Keratinocyte (primary cell): ENCODE measurements at regions not wholly inside any gene's neighbourhood (a gene's known extent, or its start where the extent isn't known, plus 50 kb on each side); places are given as distances from the start of the nearest gene placed in this dataset.

Experiments used
- CTCF ChIP-seq, 3 experiments: IDR thresholded peaks in 1 of 3; conservative IDR thresholded peaks in 1 of 3; optimal IDR thresholded peaks in 1 of 3; 2 replicates in 2 of 3; 3 replicates in 1 of 3; pipeline versions ENCODE3 to v1.5.1; 2011; ENCODE audit warnings: low read length in 3 of 3, mild to moderate bottlenecking in 3 of 3, moderate library complexity in 2 of 3, control low read depth in 1 of 3, inconsistent platforms in 1 of 3; ENCODE audit not compliant: insufficient read depth in 2 of 3; ENCODE audit errors: extremely low read depth in 1 of 3
- EZH2 ChIP-seq: IDR thresholded peaks from one replicate; pipeline ENCODE4 v1.6.1; 2012; ENCODE audit warnings: inconsistent platforms, mild to moderate bottlenecking, low read length, moderate library complexity

DNA sequence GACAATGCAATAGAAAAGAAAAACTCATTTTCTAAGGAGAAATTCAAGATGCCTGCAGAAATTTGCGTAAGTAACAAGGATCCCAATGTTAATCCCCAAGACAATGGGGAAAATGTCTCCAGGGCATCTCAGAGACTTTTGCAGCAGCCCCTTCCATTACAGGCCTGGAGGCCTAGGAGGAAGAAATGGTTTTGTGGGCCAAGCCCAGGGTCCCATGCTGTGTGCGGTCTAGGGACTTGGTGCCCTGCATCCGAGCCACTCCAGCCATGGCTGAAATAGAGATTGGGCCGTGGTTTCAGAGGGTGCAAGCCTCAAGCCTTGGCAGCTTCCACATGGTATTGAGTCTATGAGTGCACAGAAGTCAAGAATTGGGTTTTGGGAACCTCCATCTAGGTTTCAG is 103.9 kb upstream of the ACVR1 start:
- TF ChIP-seq CTCF (optimal IDR thresholded peaks at IDR 0.05 in 1 of 3, IDR thresholded peaks at IDR 0.05 in 1 of 3, conservative IDR thresholded peaks at IDR 0.05 in 1 of 3; ENCODE audit: extremely low read depth in 1 of 3, insufficient read depth in 2 of 3, low read length in 3 of 3) = no peak
- no peak for TF ChIP-seq EZH2
